ENCODE measurements at regions not wholly inside any gene's neighbourhood (a gene's known extent, or its start where the extent isn't known, plus 50 kb on each side); places are given as distances from the start of the nearest gene placed in this dataset.

GRCh38 chr14:51310505-51310944 lies 70.5 kb downstream of the TMX1 start:
- TF ChIP-seq GMEB1 (CRISPR knock-in tag; IDR thresholded peaks at IDR 0.05; ENCODE audit: borderline replicate concordance) (no peak), ZNF317 (CRISPR knock-in tag; IDR thresholded peaks at IDR 0.05) (no peak), GMEB2 (CRISPR knock-in tag; IDR thresholded peaks at IDR 0.05; ENCODE audit: low read depth) (no peak), YEATS4 (CRISPR knock-in tag; IDR thresholded peaks at IDR 0.05; ENCODE audit: borderline replicate concordance) (no peak), CTCF (CRISPR knock-in tag; IDR thresholded peaks at IDR 0.05) (no peak), ZNF382 (CRISPR knock-in tag; IDR thresholded peaks at IDR 0.05; ENCODE audit: borderline replicate concordance) (no peak), EZH2 (conservative IDR thresholded peaks at IDR 0.05; ENCODE audit: low read depth, low read length) (no peak), JUN (CRISPR knock-in tag; IDR thresholded peaks at IDR 0.05) (no peak), CERS6 (CRISPR knock-in tag; IDR thresholded peaks at IDR 0.05) (no peak), ZNF652 (CRISPR knock-in tag; IDR thresholded peaks at IDR 0.05; ENCODE audit: borderline replicate concordance, low read depth) (no peak), PHB2 (IDR thresholded peaks at IDR 0.05; ENCODE audit: partially characterized antibody) (no peak)

Measured in HepG2 (cell line).